ENCODE measurements at regions not wholly inside any gene's neighbourhood (a gene's known extent, or its start where the extent isn't known, plus 50 kb on each side); places are given as distances from the start of the nearest gene placed in this dataset.
"Not testable (repeated sequence)": the region's sequence is repeated elsewhere in the genome, so short reads cannot be mapped to it uniquely, and the experiment has no call there.

- Histone ChIP-seq H3K27ac (no peak overlapping the region), H3K27me3 (no peaks in the 10 kb centered on the region), H3K4me1 (ENCODE audit: low read depth) (no peaks in the 10 kb centered on the region), H3K36me3 (no peaks in the 10 kb centered on the region), H3K9me3 (ENCODE audit: low read depth) (no peaks in the 10 kb centered on the region), H3K4me3 (no peak overlapping the region)
- no peak for DNase-seq (ENCODE audit: low read depth in 1 of 2, low spot score in 1 of 2)
- no peak for TF ChIP-seq CTCF (IDR thresholded peaks at IDR 0.05; ENCODE audit: low read depth, low read length)
Observed at GRCh38 chr7:120189623-120190022, 83.4 kb upstream of the KCND2 start.

GRCh38 chr7:120190109-120190508 lies 82.9 kb upstream of the KCND2 start:
- no peaks in the 10 kb centered on the region for H3K4me1 ChIP-seq (ENCODE audit: low read depth)
- no peaks in the 10 kb centered on the region for H3K36me3 ChIP-seq
- no peak overlapping the region for H3K4me3 ChIP-seq
- no peak overlapping the region for H3K27ac ChIP-seq
- H3K27me3 ChIP-seq: no peaks in the 10 kb centered on the region
- DNase-seq (ENCODE audit: low read depth in 1 of 2, low spot score in 1 of 2): no peak
- no peak for TF ChIP-seq CTCF (IDR thresholded peaks at IDR 0.05; ENCODE audit: low read depth, low read length)
- no peaks in the 10 kb centered on the region for H3K9me3 ChIP-seq (ENCODE audit: low read depth)

GRCh38 chr7:120190566-120190965 lies 82.4 kb upstream of the KCND2 start:
- DNase-seq (ENCODE audit: low read depth in 1 of 2, low spot score in 1 of 2): no peak
- Histone ChIP-seq H3K36me3 (no peaks in the 10 kb centered on the region), H3K27me3 (no peaks in the 10 kb centered on the region), H3K9me3 (ENCODE audit: low read depth) (no peaks in the 10 kb centered on the region), H3K4me3 (no peak overlapping the region), H3K27ac (no peak overlapping the region), H3K4me1 (ENCODE audit: low read depth) (no peaks in the 10 kb centered on the region)
- no peak for TF ChIP-seq CTCF (IDR thresholded peaks at IDR 0.05; ENCODE audit: low read depth, low read length)

GRCh38 chr7:120191423-120191822 lies 81.6 kb upstream of the KCND2 start:
- H3K4me1 ChIP-seq (ENCODE audit: low read depth); H3K27ac ChIP-seq; H3K27me3 ChIP-seq; DNase-seq (ENCODE audit: low read depth in 1 of 2, low spot score in 1 of 2); H3K36me3 ChIP-seq; H3K9me3 ChIP-seq (ENCODE audit: low read depth); H3K4me3 ChIP-seq: not testable (repeated sequence)

- Histone ChIP-seq H3K27me3 (no peaks in the 10 kb centered on the region), H3K9me3 (ENCODE audit: low read depth) (no peaks in the 10 kb centered on the region), H3K36me3 (no peaks in the 10 kb centered on the region), H3K4me3 (no peak overlapping the region), H3K4me1 (ENCODE audit: low read depth) (no peaks in the 10 kb centered on the region), H3K27ac (no peak overlapping the region)
- no peak for TF ChIP-seq CTCF (IDR thresholded peaks at IDR 0.05; ENCODE audit: low read depth, low read length)
- no peak for DNase-seq (ENCODE audit: low read depth in 1 of 2, low spot score in 1 of 2)
Observed at GRCh38 chr7:120201290-120201689, 71.7 kb upstream of the KCND2 start.

GRCh38 chr7:120205101-120205500 lies 67.9 kb upstream of the KCND2 start:
- H3K4me1 ChIP-seq (ENCODE audit: low read depth): no peaks in the 10 kb centered on the region
- H3K9me3 ChIP-seq (ENCODE audit: low read depth): no peaks in the 10 kb centered on the region
- no peak for DNase-seq (ENCODE audit: low read depth in 1 of 2, low spot score in 1 of 2)
- H3K27ac ChIP-seq: no peak overlapping the region
- no peaks in the 10 kb centered on the region for H3K27me3 ChIP-seq
- H3K36me3 ChIP-seq: no peaks in the 10 kb centered on the region
- TF ChIP-seq CTCF (IDR thresholded peaks at IDR 0.05; ENCODE audit: low read depth, low read length): no peak
- no peak overlapping the region for H3K4me3 ChIP-seq

Measured in cardiac muscle cell (in vitro differentiated cells and primary cell).